ENCODE measurements at regions not wholly inside any gene's neighbourhood (a gene's known extent, or its start where the extent isn't known, plus 50 kb on each side); places are given as distances from the start of the nearest gene placed in this dataset.
A peak's percentile ranks its signal among the peaks of the same experiment; 100 is the strongest.

- H3K27me3 ChIP-seq (ENCODE audit: control insufficient read depth, insufficient read depth, low read length) = no peaks in the 10 kb centered on the region
- 57% methylated on average over 2 of the region's 3 CpGs for WGBS (ENCODE audit: insufficient coverage, low lambda C conversion rate)
- H3K9me3 ChIP-seq (ENCODE audit: control insufficient read depth, low read depth, low read length) = no peaks in the 10 kb centered on the region
- H3K4me1 ChIP-seq (ENCODE audit: control insufficient read depth, insufficient read depth, low read length) = no peaks in the 10 kb centered on the region
- DNase-seq = no peak
- no peaks in the 10 kb centered on the region for H3K36me3 ChIP-seq (ENCODE audit: control insufficient read depth, insufficient read depth, low read length)
- H3K27ac ChIP-seq (ENCODE audit: low read length) = no peak overlapping the region
- no peak overlapping the region for H3K4me3 ChIP-seq (ENCODE audit: low read length)
Measured at GRCh38 chr4:158053801-158054200, 119.0 kb downstream of the GASK1B start.

GRCh38 chr4:158053086-158053485 lies 119.7 kb downstream of the GASK1B start:
- Histone ChIP-seq H3K36me3 (ENCODE audit: control insufficient read depth, insufficient read depth, low read length) (no peaks in the 10 kb centered on the region), H3K27ac (ENCODE audit: low read length) (no peak overlapping the region), H3K4me1 (ENCODE audit: control insufficient read depth, insufficient read depth, low read length) (no peaks in the 10 kb centered on the region), H3K4me3 (ENCODE audit: low read length) (no peak overlapping the region), H3K27me3 (ENCODE audit: control insufficient read depth, insufficient read depth, low read length) (no peaks in the 10 kb centered on the region), H3K9me3 (ENCODE audit: control insufficient read depth, low read depth, low read length) (no peaks in the 10 kb centered on the region)
- no peak for DNase-seq

- no peaks in the 10 kb centered on the region for H3K4me1 ChIP-seq (ENCODE audit: control insufficient read depth, insufficient read depth, low read length)
- DNase-seq = no peak
- 83% methylated on average over 4 of the region's 6 CpGs for WGBS (ENCODE audit: insufficient coverage, low lambda C conversion rate)
- H3K9me3 ChIP-seq (ENCODE audit: control insufficient read depth, low read depth, low read length) = no peaks in the 10 kb centered on the region
- H3K4me3 ChIP-seq (ENCODE audit: low read length) = no peak overlapping the region
- no peaks in the 10 kb centered on the region for H3K36me3 ChIP-seq (ENCODE audit: control insufficient read depth, insufficient read depth, low read length)
- no peak overlapping the region for H3K27ac ChIP-seq (ENCODE audit: low read length)
- H3K27me3 ChIP-seq (ENCODE audit: control insufficient read depth, insufficient read depth, low read length) = no peaks in the 10 kb centered on the region
Measured at GRCh38 chr4:158051401-158052235, 121.2 kb downstream of the GASK1B start.

GRCh38 chr4:158050942-158051341 lies 121.9 kb downstream of the GASK1B start:
- WGBS (ENCODE audit: insufficient coverage, low lambda C conversion rate) = no CpG with 5 or more reads among the region's 2 CpGs
- Histone ChIP-seq H3K27me3 (ENCODE audit: control insufficient read depth, insufficient read depth, low read length) (no peaks in the 10 kb centered on the region), H3K27ac (ENCODE audit: low read length) (no peak overlapping the region)

GRCh38 chr4:158046345-158046744 lies 126.5 kb downstream of the GASK1B start:
- H3K4me3 ChIP-seq (ENCODE audit: low read length) = no peak overlapping the region
- 83% methylated on average over 1 of the region's 4 CpGs for WGBS (ENCODE audit: insufficient coverage, low lambda C conversion rate)
- DNase-seq = no peak

More at GRCh38 chr4:158050942-158051341, 121.9 kb downstream of the GASK1B start:
- H3K36me3 ChIP-seq (ENCODE audit: control insufficient read depth, insufficient read depth, low read length) = no peaks in the 10 kb centered on the region
- H3K9me3 ChIP-seq (ENCODE audit: control insufficient read depth, low read depth, low read length) = no peaks in the 10 kb centered on the region
- DNase-seq = no peak
- no peaks in the 10 kb centered on the region for H3K4me1 ChIP-seq (ENCODE audit: control insufficient read depth, insufficient read depth, low read length)
- H3K4me3 ChIP-seq (ENCODE audit: low read length) = no peak overlapping the region

GRCh38 chr4:158043971-158044618 lies 128.7 kb downstream of the GASK1B start:
- no peak for DNase-seq
- Histone ChIP-seq H3K27ac (ENCODE audit: low read length) (no peak overlapping the region), H3K4me3 (ENCODE audit: low read length) (no peak overlapping the region), H3K9me3 (ENCODE audit: control insufficient read depth, low read depth, low read length) (peaks cover 8% of the 10 kb centered on the region), H3K4me1 (ENCODE audit: control insufficient read depth, insufficient read depth, low read length) (no peaks in the 10 kb centered on the region), H3K27me3 (ENCODE audit: control insufficient read depth, insufficient read depth, low read length) (no peaks in the 10 kb centered on the region), H3K36me3 (ENCODE audit: control insufficient read depth, insufficient read depth, low read length) (no peaks in the 10 kb centered on the region)
- no CpG with 5 or more reads among the region's 41 CpGs for WGBS (ENCODE audit: insufficient coverage, low lambda C conversion rate)

More at GRCh38 chr4:158046345-158046744, 126.5 kb downstream of the GASK1B start:
- no peaks in the 10 kb centered on the region for H3K36me3 ChIP-seq (ENCODE audit: control insufficient read depth, insufficient read depth, low read length)
- H3K4me1 ChIP-seq (ENCODE audit: control insufficient read depth, insufficient read depth, low read length) = no peaks in the 10 kb centered on the region
- no peak overlapping the region for H3K27ac ChIP-seq (ENCODE audit: low read length)
- H3K27me3 ChIP-seq (ENCODE audit: control insufficient read depth, insufficient read depth, low read length) = no peaks in the 10 kb centered on the region
- H3K9me3 ChIP-seq (ENCODE audit: control insufficient read depth, low read depth, low read length) = peaks cover 7% of the 10 kb centered on the region

- no peak overlapping the region for H3K4me3 ChIP-seq (ENCODE audit: low read length)
- H3K36me3 ChIP-seq (ENCODE audit: control insufficient read depth, insufficient read depth, low read length) = no peaks in the 10 kb centered on the region
- H3K9me3 ChIP-seq (ENCODE audit: control insufficient read depth, low read depth, low read length) = peaks cover 9% of the 10 kb centered on the region
- H3K27me3 ChIP-seq (ENCODE audit: control insufficient read depth, insufficient read depth, low read length) = no peaks in the 10 kb centered on the region
- no peaks in the 10 kb centered on the region for H3K4me1 ChIP-seq (ENCODE audit: control insufficient read depth, insufficient read depth, low read length)
- no peak overlapping the region for H3K27ac ChIP-seq (ENCODE audit: low read length)
- DNase-seq = no peak
Measured at GRCh38 chr4:158042591-158043030, 130.2 kb downstream of the GASK1B start.

- Histone ChIP-seq H3K4me3 (ENCODE audit: low read length) (no peak overlapping the region), H3K4me1 (ENCODE audit: control insufficient read depth, insufficient read depth, low read length) (peaks cover 4% of the 10 kb centered on the region), H3K27me3 (ENCODE audit: control insufficient read depth, insufficient read depth, low read length) (no peaks in the 10 kb centered on the region), H3K27ac (ENCODE audit: low read length) (no peak overlapping the region), H3K36me3 (ENCODE audit: control insufficient read depth, insufficient read depth, low read length) (no peaks in the 10 kb centered on the region), H3K9me3 (ENCODE audit: control insufficient read depth, low read depth, low read length) (peaks cover 3% of the 10 kb centered on the region)
- no peak for DNase-seq
Measured at GRCh38 chr4:158038718-158039117, 134.1 kb downstream of the GASK1B start.

GRCh38 chr4:158036998-158037397 lies 135.8 kb downstream of the GASK1B start:
- no peaks in the 10 kb centered on the region for H3K36me3 ChIP-seq (ENCODE audit: control insufficient read depth, insufficient read depth, low read length)
- DNase-seq = peak in 1 of 2 donors; percentile 19
- H3K4me3 ChIP-seq (ENCODE audit: low read length) = no peak overlapping the region
- no peak overlapping the region for H3K27ac ChIP-seq (ENCODE audit: low read length)
- peaks cover 3% of the 10 kb centered on the region for H3K9me3 ChIP-seq (ENCODE audit: control insufficient read depth, low read depth, low read length)
- H3K27me3 ChIP-seq (ENCODE audit: control insufficient read depth, insufficient read depth, low read length) = no peaks in the 10 kb centered on the region
- no CpG with 5 or more reads among the region's 1 CpG for WGBS (ENCODE audit: insufficient coverage, low lambda C conversion rate)
- peaks cover 7% of the 10 kb centered on the region for H3K4me1 ChIP-seq (ENCODE audit: control insufficient read depth, insufficient read depth, low read length)

GRCh38 chr4:158035662-158036195 lies 137.1 kb downstream of the GASK1B start:
- Histone ChIP-seq H3K4me3 (ENCODE audit: low read length) (no peak overlapping the region), H3K36me3 (ENCODE audit: control insufficient read depth, insufficient read depth, low read length) (no peaks in the 10 kb centered on the region), H3K4me1 (ENCODE audit: control insufficient read depth, insufficient read depth, low read length) (peaks cover 7% of the 10 kb centered on the region), H3K9me3 (ENCODE audit: control insufficient read depth, low read depth, low read length) (peaks cover 3% of the 10 kb centered on the region), H3K27ac (ENCODE audit: low read length) (no peak overlapping the region), H3K27me3 (ENCODE audit: control insufficient read depth, insufficient read depth, low read length) (no peaks in the 10 kb centered on the region)
- no CpG with 5 or more reads among the region's 2 CpGs for WGBS (ENCODE audit: insufficient coverage, low lambda C conversion rate)
- no peak for DNase-seq

Data from large intestine (tissue), 3 donors.